ENCODE measurements at regions not wholly inside any gene's neighbourhood (a gene's known extent, or its start where the extent isn't known, plus 50 kb on each side); places are given as distances from the start of the nearest gene placed in this dataset.

- no peak overlapping the region for H3K4me3 ChIP-seq (ENCODE audit: extremely low read depth, insufficient read depth, low read length, poor library complexity, severe bottlenecking)
- peaks cover 15% of the 10 kb centered on the region for H3K4me1 ChIP-seq (ENCODE audit: control insufficient read depth, insufficient read depth, low read length, poor library complexity, severe bottlenecking)
- H3K36me3 ChIP-seq (ENCODE audit: control insufficient read depth, insufficient read depth, low read length): no peaks in the 10 kb centered on the region
- H3K9me3 ChIP-seq (ENCODE audit: control insufficient read depth, low read length): peaks cover 2% of the 10 kb centered on the region
- no peak overlapping the region for H3K27ac ChIP-seq (ENCODE audit: low read depth, low read length, severe bottlenecking)
These were observed 187.2 kb downstream of the ARHGAP12 start for GRCh38 chr10:31741473-31741872.

GRCh38 chr10:31739711-31740110 is 188.9 kb downstream of the ARHGAP12 start:
- peaks cover 10% of the 10 kb centered on the region for H3K4me1 ChIP-seq (ENCODE audit: control insufficient read depth, insufficient read depth, low read length, poor library complexity, severe bottlenecking)
- H3K4me3 ChIP-seq (ENCODE audit: extremely low read depth, insufficient read depth, low read length, poor library complexity, severe bottlenecking): no peak overlapping the region
- H3K9me3 ChIP-seq (ENCODE audit: control insufficient read depth, low read length): peaks cover 6% of the 10 kb centered on the region
- no peak overlapping the region for H3K27ac ChIP-seq (ENCODE audit: low read depth, low read length, severe bottlenecking)
- WGBS, 2 experiments (ENCODE audit: insufficient coverage in 2 of 2): no CpG with 5 or more reads among the region's 1 CpG
- H3K36me3 ChIP-seq (ENCODE audit: control insufficient read depth, insufficient read depth, low read length): no peaks in the 10 kb centered on the region

GRCh38 chr10:31739146-31739545 is 189.5 kb downstream of the ARHGAP12 start:
- Histone ChIP-seq H3K4me1 (ENCODE audit: control insufficient read depth, insufficient read depth, low read length, poor library complexity, severe bottlenecking) (peaks cover 10% of the 10 kb centered on the region), H3K9me3 (ENCODE audit: control insufficient read depth, low read length) (peaks cover 6% of the 10 kb centered on the region), H3K4me3 (ENCODE audit: extremely low read depth, insufficient read depth, low read length, poor library complexity, severe bottlenecking) (no peak overlapping the region), H3K27ac (ENCODE audit: low read depth, low read length, severe bottlenecking) (no peak overlapping the region), H3K36me3 (ENCODE audit: control insufficient read depth, insufficient read depth, low read length) (no peaks in the 10 kb centered on the region)
- WGBS, 2 experiments (ENCODE audit: insufficient coverage in 2 of 2): 100% methylated on average over 2 of the region's 2 CpGs; no CpG with 5 or more reads in 1 of the 2 experiments

GRCh38 chr10:31731711-31732110 is 196.9 kb downstream of the ARHGAP12 start:
- WGBS, 2 experiments (ENCODE audit: insufficient coverage in 2 of 2): 93 to 100% methylated on average over 1 of the region's 1 CpG
- H3K9me3 ChIP-seq (ENCODE audit: control insufficient read depth, low read length): peaks cover 10% of the 10 kb centered on the region
- no peak overlapping the region for H3K27ac ChIP-seq (ENCODE audit: low read depth, low read length, severe bottlenecking)
- no peaks in the 10 kb centered on the region for H3K4me1 ChIP-seq (ENCODE audit: control insufficient read depth, insufficient read depth, low read length, poor library complexity, severe bottlenecking)
- no peak overlapping the region for H3K4me3 ChIP-seq (ENCODE audit: extremely low read depth, insufficient read depth, low read length, poor library complexity, severe bottlenecking)
- no peaks in the 10 kb centered on the region for H3K36me3 ChIP-seq (ENCODE audit: control insufficient read depth, insufficient read depth, low read length)

GRCh38 chr10:31730776-31731175 is 197.9 kb downstream of the ARHGAP12 start:
- Histone ChIP-seq H3K27ac (ENCODE audit: low read depth, low read length, severe bottlenecking) (no peak overlapping the region), H3K4me1 (ENCODE audit: control insufficient read depth, insufficient read depth, low read length, poor library complexity, severe bottlenecking) (no peaks in the 10 kb centered on the region), H3K9me3 (ENCODE audit: control insufficient read depth, low read length) (peaks cover 4% of the 10 kb centered on the region), H3K36me3 (ENCODE audit: control insufficient read depth, insufficient read depth, low read length) (no peaks in the 10 kb centered on the region), H3K4me3 (ENCODE audit: extremely low read depth, insufficient read depth, low read length, poor library complexity, severe bottlenecking) (no peak overlapping the region)
- WGBS, 2 experiments (ENCODE audit: insufficient coverage in 2 of 2): 93 to 100% methylated on average over 2 to 3 of the region's 3 CpGs

GRCh38 chr10:31728698-31729224 is 199.9 kb downstream of the ARHGAP12 start:
- Histone ChIP-seq H3K4me1 (ENCODE audit: control insufficient read depth, insufficient read depth, low read length, poor library complexity, severe bottlenecking) (no peaks in the 10 kb centered on the region), H3K36me3 (ENCODE audit: control insufficient read depth, insufficient read depth, low read length) (no peaks in the 10 kb centered on the region), H3K9me3 (ENCODE audit: control insufficient read depth, low read length) (peaks cover 6% of the 10 kb centered on the region), H3K4me3 (ENCODE audit: extremely low read depth, insufficient read depth, low read length, poor library complexity, severe bottlenecking) (no peak overlapping the region), H3K27ac (ENCODE audit: low read depth, low read length, severe bottlenecking) (no peak overlapping the region)
- no CpG with 5 or more reads among the region's 2 CpGs for WGBS, 2 experiments (ENCODE audit: insufficient coverage in 2 of 2)

GRCh38 chr10:31725436-31725835 is 203.2 kb downstream of the ARHGAP12 start:
- Histone ChIP-seq H3K36me3 (ENCODE audit: control insufficient read depth, insufficient read depth, low read length) (no peaks in the 10 kb centered on the region), H3K27ac (ENCODE audit: low read depth, low read length, severe bottlenecking) (no peak overlapping the region), H3K4me3 (ENCODE audit: extremely low read depth, insufficient read depth, low read length, poor library complexity, severe bottlenecking) (no peak overlapping the region), H3K4me1 (ENCODE audit: control insufficient read depth, insufficient read depth, low read length, poor library complexity, severe bottlenecking) (no peaks in the 10 kb centered on the region), H3K9me3 (ENCODE audit: control insufficient read depth, low read length) (peaks cover 6% of the 10 kb centered on the region)
- WGBS, 2 experiments (ENCODE audit: insufficient coverage in 2 of 2): 98% methylated on average over 6 to 7 of the region's 7 CpGs

GRCh38 chr10:31724296-31724695 is 204.3 kb downstream of the ARHGAP12 start:
- 93 to 100% methylated on average over 1 to 4 of the region's 5 CpGs for WGBS, 2 experiments (ENCODE audit: insufficient coverage in 2 of 2)
- no peaks in the 10 kb centered on the region for H3K4me1 ChIP-seq (ENCODE audit: control insufficient read depth, insufficient read depth, low read length, poor library complexity, severe bottlenecking)
- H3K36me3 ChIP-seq (ENCODE audit: control insufficient read depth, insufficient read depth, low read length): no peaks in the 10 kb centered on the region
- peaks cover 6% of the 10 kb centered on the region for H3K9me3 ChIP-seq (ENCODE audit: control insufficient read depth, low read length)
- no peak overlapping the region for H3K4me3 ChIP-seq (ENCODE audit: extremely low read depth, insufficient read depth, low read length, poor library complexity, severe bottlenecking)
- H3K27ac ChIP-seq (ENCODE audit: low read depth, low read length, severe bottlenecking): no peak overlapping the region

- Histone ChIP-seq H3K4me3 (ENCODE audit: extremely low read depth, insufficient read depth, low read length, poor library complexity, severe bottlenecking) (no peak overlapping the region), H3K27ac (ENCODE audit: low read depth, low read length, severe bottlenecking) (no peak overlapping the region), H3K9me3 (ENCODE audit: control insufficient read depth, low read length) (peaks cover 3% of the 10 kb centered on the region), H3K4me1 (ENCODE audit: control insufficient read depth, insufficient read depth, low read length, poor library complexity, severe bottlenecking) (no peaks in the 10 kb centered on the region), H3K36me3 (ENCODE audit: control insufficient read depth, insufficient read depth, low read length) (no peaks in the 10 kb centered on the region)
- WGBS, 2 experiments (ENCODE audit: insufficient coverage in 2 of 2): 89 to 100% methylated on average over 2 of the region's 5 CpGs
These were observed 205.4 kb downstream of the ARHGAP12 start for GRCh38 chr10:31723106-31723750.

GRCh38 chr10:31721096-31721495 is 207.5 kb downstream of the ARHGAP12 start:
- 92 to 96% methylated on average over 5 of the region's 5 CpGs for WGBS, 2 experiments (ENCODE audit: insufficient coverage in 2 of 2)
- H3K27ac ChIP-seq (ENCODE audit: low read depth, low read length, severe bottlenecking): no peak overlapping the region
- H3K36me3 ChIP-seq (ENCODE audit: control insufficient read depth, insufficient read depth, low read length): no peaks in the 10 kb centered on the region
- H3K4me3 ChIP-seq (ENCODE audit: extremely low read depth, insufficient read depth, low read length, poor library complexity, severe bottlenecking): no peak overlapping the region
- peaks cover 2% of the 10 kb centered on the region for H3K9me3 ChIP-seq (ENCODE audit: control insufficient read depth, low read length)
- no peaks in the 10 kb centered on the region for H3K4me1 ChIP-seq (ENCODE audit: control insufficient read depth, insufficient read depth, low read length, poor library complexity, severe bottlenecking)

- WGBS, 2 experiments (ENCODE audit: insufficient coverage in 2 of 2): 60 to 94% methylated on average over 1 of the region's 1 CpG
- Histone ChIP-seq H3K4me3 (ENCODE audit: extremely low read depth, insufficient read depth, low read length, poor library complexity, severe bottlenecking) (no peak overlapping the region), H3K36me3 (ENCODE audit: control insufficient read depth, insufficient read depth, low read length) (no peaks in the 10 kb centered on the region), H3K27ac (ENCODE audit: low read depth, low read length, severe bottlenecking) (no peak overlapping the region), H3K9me3 (ENCODE audit: control insufficient read depth, low read length) (peaks cover 2% of the 10 kb centered on the region), H3K4me1 (ENCODE audit: control insufficient read depth, insufficient read depth, low read length, poor library complexity, severe bottlenecking) (no peaks in the 10 kb centered on the region)
These were observed 208.1 kb downstream of the ARHGAP12 start for GRCh38 chr10:31720546-31720945.
